Common myeloid progenitor, CD34-positive (primary cell): ENCODE measurements at regions not wholly inside any gene's neighbourhood (a gene's known extent, or its start where the extent isn't known, plus 50 kb on each side); places are given as distances from the start of the nearest gene placed in this dataset.

Source experiments
- CTCF ChIA-PET: fragments of 350-600 bp; sonication (Branson Sonifier 250); formaldehyde crosslinking; loops from one replicate; lab custom pipeline; 2021; ENCODE audit warnings: antibody characterized with exemption; lab: Charles Lee
- POLR2A ChIA-PET: fragments of 350-600 bp; sonication (Branson Sonifier 250); formaldehyde crosslinking; loops from one replicate; lab custom pipeline; 2021; ENCODE audit warnings: antibody characterized with exemption; lab: Charles Lee
- DNase-seq, 3 donors: peaks; one replicate each; pipeline versions ENCODE4 v3.0.0 to v3.0.0-alpha.2; 2013
- H3K27ac ChIP-seq, 2 experiments: 1 replicate in 1 of 2; 2 replicates in 1 of 2; pipeline ENCODE4 v1.7.0; 2013; ENCODE audit warnings: inconsistent platforms in 2 of 2, low read length in 2 of 2, mild to moderate bottlenecking in 2 of 2, low read depth in 1 of 2, moderate library complexity in 1 of 2; ENCODE audit not compliant: severe bottlenecking in 2 of 2, insufficient read depth in 1 of 2, poor library complexity in 1 of 2
- H3K27me3 ChIP-seq, 5 experiments: replicated peaks in 2 of 5; 1 replicate in 3 of 5; 2 replicates in 2 of 5; pipeline versions ENCODE4 v1.6.1 to v1.7.0; 2013; ENCODE audit warnings: low read length in 4 of 5, mild to moderate bottlenecking in 2 of 5, moderate library complexity in 2 of 5, inconsistent platforms in 1 of 5; ENCODE audit not compliant: insufficient read depth in 5 of 5, control insufficient read depth in 4 of 5
- H3K36me3 ChIP-seq, 4 experiments: 1 replicate in 2 of 4; 2 replicates in 2 of 4; pipeline versions ENCODE4 v1.6.1 to v1.7.0; 2013; ENCODE audit warnings: low read length in 3 of 4, control low read depth in 1 of 4, mild to moderate bottlenecking in 1 of 4; ENCODE audit not compliant: control insufficient read depth in 4 of 4, insufficient read depth in 4 of 4
- H3K4me1 ChIP-seq, 4 experiments: 1 replicate in 3 of 4; 2 replicates in 1 of 4; pipeline versions ENCODE4 v1.6.1 to v1.7.1; 2013; ENCODE audit warnings: low read length in 3 of 4, mild to moderate bottlenecking in 3 of 4, control low read depth in 1 of 4, inconsistent platforms in 1 of 4, moderate library complexity in 1 of 4; ENCODE audit not compliant: control insufficient read depth in 4 of 4, insufficient read depth in 4 of 4; ENCODE audit errors: control extremely low read depth in 1 of 4
- H3K4me3 ChIP-seq, 7 experiments: 1 replicate in 4 of 7; 2 replicates in 3 of 7; pipeline versions ENCODE4 v1.5.1 to v1.7.0; 2013; ENCODE audit warnings: mild to moderate bottlenecking in 7 of 7, low read length in 6 of 7, moderate library complexity in 6 of 7, inconsistent platforms in 2 of 7, low read depth in 2 of 7, control low read depth in 1 of 7; ENCODE audit not compliant: insufficient read depth in 4 of 7, control insufficient read depth in 1 of 7; ENCODE audit errors: extremely low read depth in 1 of 7
- H3K9me3 ChIP-seq, 5 experiments: 1 replicate in 4 of 5; 2 replicates in 1 of 5; pipeline versions ENCODE4 v1.6.1 to v1.7.1; 2013; ENCODE audit warnings: low read length in 4 of 5, mild to moderate bottlenecking in 2 of 5, inconsistent platforms in 1 of 5, low read depth in 1 of 5, moderate library complexity in 1 of 5; ENCODE audit not compliant: control insufficient read depth in 4 of 5, insufficient read depth in 2 of 5; ENCODE audit errors: control extremely low read depth in 1 of 5
- WGBS: methylation state at CpG from one replicate; pipeline ENCODE4 v1.1.5; 2013; ENCODE audit not compliant: insufficient coverage; 5-methylcytosine and 5-hydroxymethylcytosine counted together

DNA sequence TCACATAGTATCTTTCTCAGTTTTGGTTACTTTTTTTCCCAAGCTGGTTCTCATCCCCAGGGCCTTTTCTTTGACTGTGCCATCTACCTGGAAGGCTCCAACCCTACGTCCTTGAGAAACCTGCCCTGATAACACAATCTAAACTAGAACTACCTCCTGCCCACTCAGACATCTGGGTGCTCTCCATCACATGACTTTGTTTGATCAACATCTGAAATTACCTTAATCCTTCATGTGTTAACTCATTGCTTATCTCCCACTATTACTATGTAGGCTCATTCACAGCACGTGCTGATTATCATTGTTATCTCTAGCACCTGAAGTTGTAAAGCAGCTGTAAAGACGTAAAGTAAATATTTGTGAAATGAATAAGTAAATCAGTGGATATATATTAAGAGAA lies 784.0 kb downstream of the TMTC2 start:
- H3K4me3 ChIP-seq, result no peak overlapping the region

DNA sequence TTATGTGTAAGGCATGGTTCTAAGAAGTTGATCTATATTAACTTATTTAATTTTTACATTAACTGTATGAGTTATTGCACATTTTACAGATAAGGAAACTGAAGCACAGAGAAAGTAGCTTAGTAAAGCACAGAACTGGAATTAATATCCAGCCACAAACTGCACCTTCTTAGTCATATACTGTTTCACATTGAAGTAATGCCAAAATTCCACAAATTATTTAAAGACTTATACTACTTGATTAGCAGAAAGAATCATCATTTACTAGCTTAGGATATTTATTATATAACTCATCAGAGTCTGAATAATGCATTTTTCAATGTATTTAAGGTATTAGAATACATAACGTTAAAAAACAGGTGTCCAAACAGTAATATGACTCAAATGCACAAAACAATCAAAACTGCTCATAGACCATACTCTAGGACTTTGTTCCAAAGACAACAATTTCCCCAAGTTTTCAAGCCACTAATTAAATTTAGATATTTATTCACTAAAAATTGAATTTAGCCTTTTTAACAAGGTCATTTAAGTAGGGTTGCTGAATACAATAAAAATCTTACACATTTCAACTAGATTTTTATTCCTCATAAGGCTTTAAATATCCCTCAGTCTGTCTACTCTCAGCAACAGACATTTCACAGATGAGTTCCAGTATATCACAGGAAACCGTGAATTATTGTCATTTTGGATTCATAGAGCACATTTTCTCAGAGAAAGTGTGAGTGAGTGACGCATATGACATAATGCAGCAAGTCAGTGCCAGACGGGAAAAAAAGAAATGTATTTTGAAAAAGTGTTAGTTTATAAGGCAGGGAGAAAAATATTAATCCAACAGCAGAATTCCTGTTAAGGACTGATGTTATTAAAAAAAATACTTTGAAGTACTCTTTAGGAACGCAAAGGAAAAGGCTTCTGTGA lies 782.5 kb downstream of the TMTC2 start:
- POLR2A ChIA-PET, result no interaction called here
- DNase-seq, result no peak

More for the DNA sequence above, 784.0 kb downstream of the TMTC2 start:
- no peak for DNase-seq
- Histone ChIP-seq H3K27ac (no peak overlapping the region), H3K4me1 (no peaks in the 10 kb centered on the region), H3K27me3 (no peaks in the 10 kb centered on the region), H3K36me3 (no peaks in the 10 kb centered on the region), H3K9me3 (no peaks in the 10 kb centered on the region)
- POLR2A ChIA-PET, result no interaction called here
- WGBS, result 80% methylated on average over 1 of the region's 3 CpGs
- CTCF ChIA-PET, result no interaction called here

DNA sequence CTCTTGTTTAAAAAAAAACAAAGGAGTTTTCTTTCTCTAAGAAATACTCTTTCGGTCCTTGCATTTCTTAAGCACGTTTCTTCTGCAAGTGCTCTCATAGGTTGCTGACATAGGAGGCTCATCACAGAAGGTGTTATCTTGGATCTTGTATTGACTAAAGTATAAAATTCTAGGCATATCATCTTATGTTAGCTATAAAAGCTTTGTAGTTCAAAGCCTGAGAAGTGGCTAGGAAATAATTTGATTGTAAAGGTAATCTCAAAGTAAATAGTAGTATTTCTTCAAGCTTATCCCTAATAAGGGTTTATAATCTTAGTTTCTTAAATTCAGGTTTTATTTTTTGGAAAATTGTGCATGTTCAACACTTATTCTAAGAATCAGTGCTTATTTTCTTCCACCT lies 778.9 kb downstream of the TMTC2 start:
- ChIA-PET POLR2A (no interaction called here), CTCF (no interaction called here)
- no peaks in the 10 kb centered on the region for H3K27me3 ChIP-seq
- no peak for DNase-seq
- H3K9me3 ChIP-seq, result no peaks in the 10 kb centered on the region
- H3K36me3 ChIP-seq, result no peaks in the 10 kb centered on the region
- H3K4me3 ChIP-seq, result no peak overlapping the region
- no peaks in the 10 kb centered on the region for H3K4me1 ChIP-seq
- H3K27ac ChIP-seq, result no peak overlapping the region
- WGBS, result no CpG with 5 or more reads among the region's 2 CpGs

More for the DNA sequence above, 782.5 kb downstream of the TMTC2 start:
- Histone ChIP-seq H3K36me3 (no peaks in the 10 kb centered on the region), H3K4me3 (no peak overlapping the region), H3K27ac (no peak overlapping the region), H3K4me1 (no peaks in the 10 kb centered on the region), H3K27me3 (no peaks in the 10 kb centered on the region), H3K9me3 (no peaks in the 10 kb centered on the region)
- CTCF ChIA-PET, result no interaction called here
- WGBS, result 96% methylated on average over 4 of the region's 5 CpGs

DNA sequence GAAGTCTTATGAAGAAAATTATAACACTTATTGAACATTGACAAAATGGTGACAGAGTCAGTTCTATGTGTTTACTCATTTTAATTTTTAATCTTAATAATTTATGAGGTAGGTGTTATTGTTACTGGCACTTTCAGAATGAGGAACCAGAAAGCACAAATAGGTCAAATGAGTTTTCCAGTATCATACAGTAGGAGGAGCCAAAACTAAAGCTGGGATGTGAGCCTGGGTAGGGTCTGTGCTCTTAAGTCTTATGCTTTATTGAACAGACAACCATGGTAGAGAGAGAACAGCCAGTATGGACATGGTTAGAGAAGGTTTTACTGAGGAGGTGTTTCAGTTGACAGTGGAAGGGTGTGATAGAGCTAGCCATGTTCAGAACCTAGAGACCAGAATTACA lies 775.7 kb downstream of the TMTC2 start:
- DNase-seq, result no peak
- Histone ChIP-seq H3K9me3 (peaks cover 0 to 2% (median 0%) of the 10 kb centered on the region in 5 experiments), H3K27ac (no peak overlapping the region), H3K4me3 (no peak overlapping the region), H3K36me3 (no peaks in the 10 kb centered on the region), H3K4me1 (no peaks in the 10 kb centered on the region), H3K27me3 (no peaks in the 10 kb centered on the region)
- CTCF ChIA-PET, result no interaction called here
- POLR2A ChIA-PET, result no interaction called here

DNA sequence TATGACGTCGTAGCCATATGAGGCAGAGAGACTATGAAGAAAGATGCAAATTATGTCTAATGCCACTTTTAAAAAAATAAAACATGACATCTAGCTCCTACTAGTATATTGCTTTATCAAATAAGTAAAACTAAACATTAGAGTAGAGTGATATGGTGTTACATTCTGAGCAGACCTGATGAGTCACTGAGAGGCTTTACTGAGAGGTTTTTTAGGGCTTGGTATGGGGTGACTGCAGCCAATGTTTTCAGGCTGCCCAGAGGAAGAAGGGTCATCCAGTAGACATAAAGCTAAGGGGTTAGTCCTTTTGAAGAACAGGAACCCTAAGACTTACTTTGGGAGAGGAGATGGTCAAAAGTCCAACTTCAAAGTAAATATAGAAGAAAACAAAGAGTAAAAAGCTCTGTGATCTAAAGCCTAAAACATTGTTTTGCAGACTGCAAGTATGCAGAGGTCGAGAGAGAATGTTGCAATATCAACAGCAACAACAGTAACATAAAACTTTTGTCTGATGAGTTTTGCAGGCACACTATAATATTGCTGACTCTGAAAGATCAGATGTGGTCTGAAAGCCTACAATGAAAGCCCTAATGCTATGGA lies 774.7 kb downstream of the TMTC2 start:
- POLR2A ChIA-PET, result no interaction called here
- H3K36me3 ChIP-seq, result no peaks in the 10 kb centered on the region
- DNase-seq, result no peak
- no peaks in the 10 kb centered on the region for H3K27me3 ChIP-seq
- no peak overlapping the region for H3K4me3 ChIP-seq
- WGBS, result no CpG with 5 or more reads among the region's 3 CpGs
- H3K27ac ChIP-seq, result no peak overlapping the region
- peaks cover 0 to 2% (median 0%) of the 10 kb centered on the region in 5 experiments for H3K9me3 ChIP-seq
- H3K4me1 ChIP-seq, result no peaks in the 10 kb centered on the region
- CTCF ChIA-PET, result no interaction called here

DNA sequence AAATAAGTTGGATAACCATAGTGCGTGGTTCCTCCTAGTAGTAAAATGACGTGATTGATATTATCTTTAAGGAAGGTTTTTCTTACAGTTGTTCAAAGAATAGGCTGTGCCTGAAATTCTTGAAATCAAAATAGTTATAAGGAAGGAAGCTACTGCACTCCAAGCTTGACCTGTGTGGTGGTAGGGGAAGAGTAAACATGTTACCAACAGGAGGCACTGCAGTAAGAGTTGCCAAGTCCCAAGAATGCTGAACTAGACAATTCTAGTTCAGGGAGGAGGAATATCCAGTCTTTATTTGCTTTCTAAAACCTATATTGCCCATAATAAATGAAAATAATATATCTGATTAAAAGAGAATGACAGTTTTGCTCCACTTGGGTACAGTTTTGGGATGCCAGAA lies 764.5 kb downstream of the TMTC2 start:
- Histone ChIP-seq H3K36me3 (no peaks in the 10 kb centered on the region), H3K4me1 (no peaks in the 10 kb centered on the region), H3K9me3 (no peaks in the 10 kb centered on the region), H3K27ac (no peak overlapping the region), H3K4me3 (no peak overlapping the region), H3K27me3 (no peaks in the 10 kb centered on the region)
- ChIA-PET CTCF (no interaction called here), POLR2A (no interaction called here)
- WGBS, result 93% methylated on average over 2 of the region's 2 CpGs
- DNase-seq, result no peak

DNA sequence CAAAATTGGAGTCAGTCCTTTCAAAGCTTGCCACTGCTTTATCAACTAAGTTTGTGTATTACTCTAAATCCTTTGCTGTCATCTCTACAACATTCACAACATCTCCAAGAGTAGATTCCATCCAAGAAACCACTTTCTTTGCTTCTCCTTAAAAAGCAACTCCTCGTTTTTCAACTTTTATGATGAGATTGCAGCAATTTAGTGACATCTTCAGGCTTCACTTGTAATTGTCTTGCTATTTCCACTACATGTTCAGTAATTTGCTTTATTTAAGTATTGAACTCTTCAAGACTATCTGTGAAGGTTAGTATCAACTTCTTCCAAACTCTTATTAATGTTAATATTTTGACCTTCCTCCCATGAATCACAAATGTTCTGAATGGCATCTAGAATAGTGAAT lies 747.9 kb downstream of the TMTC2 start:
- no peaks in the 10 kb centered on the region for H3K36me3 ChIP-seq

More for the DNA sequence above, 747.9 kb downstream of the TMTC2 start:
- WGBS, result no CpG with 5 or more reads among the region's 1 CpG
- H3K9me3 ChIP-seq, result peaks cover 0 to 2% (median 0%) of the 10 kb centered on the region in 5 experiments
- ChIA-PET CTCF (no interaction called here), POLR2A (no interaction called here)
- H3K27me3 ChIP-seq, result no peaks in the 10 kb centered on the region
- no peak overlapping the region for H3K4me3 ChIP-seq
- H3K27ac ChIP-seq, result no peak overlapping the region
- no peaks in the 10 kb centered on the region for H3K4me1 ChIP-seq
- no peak for DNase-seq
